NOMO-1 (cell line): ENCODE measurements at regions not wholly inside any gene's neighbourhood (a gene's known extent, or its start where the extent isn't known, plus 50 kb on each side); places are given as distances from the start of the nearest gene placed in this dataset.
A peak's percentile ranks its signal among the peaks of the same experiment; 100 is the strongest.

Source experiments
- DNase-seq, 2 experiments: peaks; one replicate each; lab custom pipeline; 2025; ENCODE audit not compliant: unreplicated experiment in 2 of 2; lab: John Stamatoyannopoulos, UW

DNA sequence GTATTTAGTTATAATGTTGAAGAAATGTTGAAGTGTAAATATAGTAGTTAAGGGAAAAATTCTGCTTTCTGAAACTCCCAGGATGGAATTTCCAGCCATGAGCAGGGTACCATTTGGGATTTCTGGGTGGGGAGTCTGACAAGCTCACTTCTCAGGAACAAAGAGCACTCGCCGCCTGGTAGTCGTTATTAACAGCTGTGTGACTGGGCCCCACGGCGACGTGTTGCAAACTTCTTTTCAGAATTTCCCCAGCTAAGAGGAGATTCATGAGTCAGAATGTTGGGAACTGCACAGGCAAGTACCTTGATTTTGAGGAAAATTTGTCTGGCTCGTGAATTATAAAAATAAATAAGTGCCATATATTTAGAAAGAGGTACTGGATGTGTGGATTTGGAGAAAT is 103.7 kb downstream of the LACC1 start:
- DNase-seq, result no peak

DNA sequence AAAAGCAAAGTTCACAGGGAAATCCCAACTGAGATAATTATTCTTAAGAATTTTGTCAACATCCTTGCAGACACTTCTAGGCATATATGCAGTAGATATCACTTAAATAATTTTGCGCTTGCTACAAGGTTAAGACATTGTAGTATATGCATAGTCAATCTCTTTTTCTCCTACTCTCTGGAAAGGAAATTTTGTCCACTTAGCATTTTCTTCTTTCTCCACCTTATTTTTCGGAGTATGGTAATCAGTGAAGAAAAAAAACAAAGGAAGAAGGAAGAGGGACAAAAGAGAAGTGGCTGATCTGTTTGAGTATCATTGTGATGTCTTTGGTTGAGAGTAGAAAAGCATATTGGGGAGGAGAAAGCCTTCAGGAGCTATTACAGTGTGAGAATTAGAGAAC is 104.6 kb downstream of the LACC1 start:
- no peak for DNase-seq

DNA sequence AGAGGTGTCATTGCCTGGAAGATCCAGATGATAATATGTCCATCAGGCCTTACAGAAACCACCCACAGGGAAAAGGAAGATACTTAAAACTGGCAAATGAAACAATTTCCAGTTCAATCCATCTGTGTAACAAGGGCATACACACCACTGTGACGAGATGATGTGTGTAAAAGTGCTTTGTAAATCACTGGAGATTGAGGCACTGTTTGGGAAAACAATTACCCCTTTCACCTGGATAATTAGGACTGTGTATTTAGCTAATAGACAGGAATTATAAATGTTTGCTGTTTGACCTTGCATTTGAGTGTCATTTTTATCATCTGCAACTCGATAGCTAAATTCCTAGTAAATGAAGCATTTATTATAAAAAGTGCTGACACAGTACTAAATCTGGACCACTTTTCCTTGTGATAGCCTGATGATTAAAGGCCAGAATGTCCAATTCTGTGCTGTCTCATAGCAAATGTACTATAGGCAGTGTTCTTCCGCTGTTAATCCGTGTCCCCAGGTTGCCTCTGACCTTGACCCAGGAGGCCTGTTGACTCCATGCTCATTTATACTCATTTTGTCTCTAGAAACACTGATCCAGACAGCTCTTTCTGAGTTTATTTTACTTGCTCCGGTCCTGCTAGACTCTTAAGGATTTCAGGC is 105.8 kb downstream of the LACC1 start:
- DNase-seq, result no peak

DNA sequence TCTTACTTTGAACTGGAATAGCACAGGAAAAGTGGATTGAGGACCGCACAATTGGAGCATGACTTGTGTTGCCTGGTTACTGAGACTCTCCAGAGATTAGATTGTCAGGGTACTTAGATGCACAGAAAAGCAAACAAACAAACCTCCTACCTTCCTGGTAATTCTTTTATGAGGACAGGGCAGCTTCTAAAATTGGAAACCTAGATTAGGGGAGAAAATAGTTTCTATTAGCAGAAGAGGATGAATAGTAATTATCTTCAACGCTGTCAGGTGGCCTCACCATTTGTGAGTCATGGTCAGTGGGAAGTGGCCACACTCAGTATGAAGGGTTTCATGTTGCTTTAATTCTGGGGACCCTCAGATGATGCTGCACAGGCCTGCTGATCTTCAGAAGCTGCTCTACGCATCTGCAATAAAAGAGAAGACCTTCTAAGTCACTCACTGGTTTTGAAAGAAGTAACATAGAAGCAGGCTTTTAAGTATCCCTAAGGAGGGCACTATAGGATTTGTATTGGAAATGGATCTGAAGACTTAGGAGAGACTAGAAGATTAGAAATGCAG is 106.8 kb downstream of the LACC1 start:
- no peak for DNase-seq

DNA sequence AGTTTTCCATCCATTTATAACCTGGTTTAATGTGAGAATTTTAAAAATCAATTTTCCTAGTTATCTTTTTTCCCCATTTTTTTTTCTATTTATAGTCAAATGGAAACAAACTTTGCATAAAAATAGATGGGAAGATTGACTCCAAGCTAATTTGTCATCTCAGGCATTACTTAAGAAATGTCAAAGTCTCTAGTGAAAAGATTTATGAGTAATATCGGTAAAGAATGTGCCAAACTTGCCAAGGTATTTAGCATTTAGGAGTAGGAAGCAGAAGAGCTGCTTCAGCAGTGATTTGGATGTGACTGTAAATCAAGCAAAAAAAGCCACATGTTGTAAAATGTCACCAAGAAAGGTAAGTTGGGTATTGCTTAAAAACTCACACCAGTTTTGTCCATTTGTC is 108.6 kb downstream of the LACC1 start:
- no peak for DNase-seq

DNA sequence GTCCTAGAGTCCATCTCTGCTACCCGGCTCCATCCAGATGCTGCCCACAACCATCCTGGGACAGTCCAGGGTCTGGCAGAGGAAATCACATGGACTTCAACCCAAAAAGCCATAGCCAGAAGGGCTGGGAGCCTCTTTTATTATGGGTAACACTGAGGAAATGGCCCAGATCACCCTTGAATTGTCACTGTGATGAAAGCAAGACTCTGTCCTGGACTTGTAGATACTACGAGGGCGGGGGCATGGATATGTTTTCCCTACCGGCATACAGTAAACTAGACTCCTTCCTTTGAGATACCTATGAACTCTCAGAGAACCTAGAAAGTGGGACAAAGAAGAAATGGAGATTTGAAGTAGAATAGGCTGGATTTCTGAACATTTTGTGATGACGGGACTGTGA is 110.3 kb downstream of the LACC1 start:
- no peak for DNase-seq

DNA sequence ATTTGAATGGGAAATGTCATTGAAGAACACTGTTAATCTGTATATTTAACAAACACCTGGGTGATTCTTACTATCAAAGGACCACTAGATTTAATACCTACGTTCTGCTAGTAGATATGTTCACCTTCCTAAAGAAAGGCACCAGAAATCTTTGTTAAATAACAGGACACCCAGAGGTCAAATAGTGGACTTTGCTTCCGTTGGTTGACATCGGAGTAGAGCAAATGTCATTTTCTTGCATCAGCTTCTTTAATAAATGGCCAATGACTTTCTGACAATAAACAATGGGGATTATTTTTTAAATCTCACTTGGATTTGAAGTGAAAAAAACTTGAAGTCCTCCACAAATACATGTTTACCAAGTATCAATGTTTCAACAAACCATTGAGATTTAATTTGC is 111.1 kb downstream of the LACC1 start:
- DNase-seq, result no peak

DNA sequence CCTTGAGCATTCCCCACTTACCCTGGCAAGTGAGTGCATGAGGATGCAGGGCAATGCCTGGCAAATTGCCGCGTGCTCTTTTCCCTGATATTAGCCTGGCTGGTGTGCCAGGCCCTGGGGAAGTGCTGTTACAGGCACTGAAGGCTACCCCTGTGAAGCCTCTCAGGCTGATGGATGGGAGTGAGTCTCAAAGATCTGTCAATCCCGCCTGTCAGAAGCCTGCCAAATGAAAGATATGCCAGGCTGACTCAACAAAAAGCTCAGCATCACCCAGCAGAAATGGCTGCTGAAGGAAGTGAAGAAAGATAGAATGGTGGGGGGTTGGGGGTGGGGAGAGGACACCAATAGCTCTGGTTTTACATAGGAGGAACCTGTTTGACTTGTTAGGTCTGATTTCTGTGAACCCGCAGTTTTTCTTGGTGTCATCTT is 112.1 kb downstream of the LACC1 start:
- DNase-seq, result no peak

DNA sequence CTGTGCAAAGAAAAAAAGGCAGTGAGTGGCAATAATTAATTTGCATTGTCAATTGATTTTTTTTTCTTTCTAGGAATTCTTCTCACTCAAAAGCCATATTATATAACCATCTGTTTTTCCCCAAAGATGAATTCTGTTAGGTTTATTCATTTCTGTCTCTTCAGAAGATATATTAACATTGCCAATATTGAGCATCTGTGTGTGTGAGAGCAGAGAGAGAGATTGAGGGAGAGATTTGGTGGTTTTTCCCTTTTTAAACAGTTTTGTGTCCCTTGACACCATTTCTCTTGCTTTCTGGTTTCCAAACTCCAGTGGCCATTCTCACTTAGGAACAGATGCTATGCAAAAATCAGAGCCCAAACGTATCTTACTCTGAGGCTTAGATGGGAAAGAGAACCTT is 112.5 kb downstream of the LACC1 start:
- DNase-seq, result no peak

DNA sequence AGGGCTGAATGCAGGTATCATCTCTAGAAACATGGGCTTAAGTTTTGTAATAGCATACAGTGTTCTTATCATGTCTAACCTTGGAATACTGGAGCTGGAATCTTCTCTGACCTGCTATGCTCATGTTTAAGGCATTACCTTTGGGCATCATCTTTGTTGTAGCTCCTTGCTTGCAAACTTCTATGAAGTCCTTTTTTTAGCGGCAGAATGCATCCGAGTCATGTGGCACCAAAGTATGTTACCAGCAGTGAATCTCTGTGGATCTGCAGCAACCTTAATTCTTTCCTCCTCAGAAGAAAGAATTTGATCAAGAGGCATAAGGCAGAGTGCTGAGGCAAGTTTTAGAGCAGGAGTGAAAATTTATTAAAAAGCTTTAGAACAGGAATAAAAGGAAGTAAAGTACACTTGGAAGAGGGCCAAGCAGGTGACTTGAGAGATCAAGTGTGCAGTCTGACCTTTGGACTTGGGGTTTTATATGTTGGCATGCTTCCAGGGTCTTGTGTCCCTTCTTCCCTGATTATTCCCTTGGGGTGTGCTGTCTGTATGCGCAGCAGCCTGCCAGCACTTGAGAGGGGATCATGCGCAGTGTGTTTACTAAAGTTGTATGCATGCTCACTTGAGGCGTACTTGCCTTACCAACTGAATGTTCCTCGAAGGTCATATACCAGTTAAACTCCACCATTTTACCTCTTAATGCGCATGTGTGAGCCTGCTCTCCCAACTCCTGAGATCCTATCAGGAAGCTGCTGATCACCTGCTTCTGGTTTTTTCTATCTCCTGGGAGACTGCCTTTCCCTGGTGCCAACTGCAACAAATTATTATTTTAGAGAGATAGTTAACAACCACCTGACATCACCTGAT is 115.5 kb downstream of the LACC1 start:
- DNase-seq, result no peak

DNA sequence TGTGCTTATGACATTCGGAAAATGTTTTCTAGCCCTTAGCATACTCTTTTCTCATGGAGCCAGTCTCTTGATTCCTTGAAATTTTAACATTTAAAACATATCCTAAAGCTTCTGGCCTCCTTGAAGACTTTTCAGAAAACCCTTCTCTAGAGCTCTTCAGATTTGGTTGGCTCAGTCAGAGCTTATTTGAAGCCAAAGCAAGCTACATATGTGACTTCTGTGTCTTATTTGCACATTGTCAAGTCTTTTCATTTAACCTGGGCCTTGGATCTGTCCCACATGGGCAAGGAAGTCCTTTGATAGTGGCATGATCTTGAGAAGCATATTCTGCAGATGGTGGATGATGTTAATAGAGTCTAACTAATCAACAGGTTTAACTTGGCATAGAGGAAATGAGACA is 116.5 kb downstream of the LACC1 start:
- DNase-seq, result no peak

DNA sequence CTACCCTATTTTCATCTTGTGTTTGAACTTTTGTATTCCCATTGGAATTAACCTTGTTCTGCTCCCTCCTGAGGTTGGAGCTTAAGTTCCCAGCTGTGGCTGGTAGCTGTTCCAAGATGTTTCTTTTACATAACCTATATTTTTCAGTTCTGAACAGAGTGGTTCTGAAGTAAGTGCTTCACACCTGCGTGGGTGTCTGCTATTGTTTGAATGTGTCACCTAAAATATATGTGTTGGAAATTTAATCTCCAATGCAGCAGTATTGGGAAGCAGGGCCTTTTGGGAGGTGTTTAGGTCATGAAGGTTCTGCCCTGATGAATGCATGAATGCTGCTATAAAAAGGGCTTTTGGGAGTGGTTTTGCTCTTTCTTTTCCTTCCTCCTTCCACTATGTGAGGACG is 123.8 kb downstream of the LACC1 start:
- no peak for DNase-seq

DNA sequence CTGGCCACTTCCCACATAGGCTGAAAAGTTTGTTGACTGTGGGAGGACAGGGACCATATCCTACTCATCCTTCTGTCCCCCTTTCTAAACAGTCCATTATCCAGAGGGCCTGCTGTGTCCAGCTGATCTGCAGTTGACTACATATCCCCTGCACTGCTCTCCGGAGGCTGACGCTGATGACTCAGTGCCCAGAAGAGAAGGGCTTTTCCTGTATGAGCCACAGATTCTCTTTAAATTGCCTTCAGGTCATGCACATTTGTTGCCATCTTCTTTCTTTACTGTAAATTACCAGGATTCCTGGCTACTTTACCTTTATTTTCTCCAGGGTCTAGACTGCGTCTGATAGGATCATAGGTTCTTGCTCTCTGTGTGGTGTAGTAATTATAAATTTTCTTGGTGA is 125.2 kb downstream of the LACC1 start:
- DNase-seq, result no peak

DNA sequence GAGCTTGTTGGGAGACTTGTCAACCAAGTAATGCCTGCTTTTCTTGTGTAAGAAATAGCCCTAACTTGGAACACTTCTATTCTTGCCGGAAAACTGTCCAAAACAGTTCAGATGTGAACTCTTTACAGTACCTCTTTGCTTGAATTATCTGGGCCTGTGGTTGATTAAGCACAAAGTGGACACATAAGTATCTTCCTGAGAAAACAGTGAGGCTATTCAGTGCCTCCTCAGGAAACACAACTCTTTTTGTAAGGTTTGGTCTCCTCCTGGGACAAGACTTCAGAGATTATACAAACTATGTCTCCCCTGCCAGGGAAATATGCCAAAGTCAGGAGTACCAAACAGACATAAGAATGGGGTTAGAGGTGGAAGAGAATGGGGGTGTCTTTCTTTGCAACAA is 127.7 kb downstream of the LACC1 start:
- DNase-seq, result no peak

DNA sequence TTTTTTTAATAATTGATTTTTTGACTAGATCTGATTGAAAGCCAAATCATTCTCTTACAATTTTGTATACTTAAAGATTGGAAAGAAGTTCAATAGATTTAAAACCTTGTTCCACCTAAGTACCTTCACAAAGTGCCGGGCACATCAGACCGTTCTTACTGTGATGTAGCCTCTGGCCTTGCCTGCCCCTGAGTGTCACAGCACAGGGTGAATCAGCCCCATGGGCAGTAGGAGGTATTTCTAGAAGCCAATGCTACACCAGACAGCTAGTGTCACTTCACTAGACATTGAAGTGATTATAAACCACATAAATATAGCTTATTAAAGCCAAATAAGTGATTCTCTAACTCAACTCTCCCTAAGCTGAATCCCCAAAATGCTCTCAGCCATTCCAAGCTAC is 131.3 kb downstream of the LACC1 start:
- no peak for DNase-seq

DNA sequence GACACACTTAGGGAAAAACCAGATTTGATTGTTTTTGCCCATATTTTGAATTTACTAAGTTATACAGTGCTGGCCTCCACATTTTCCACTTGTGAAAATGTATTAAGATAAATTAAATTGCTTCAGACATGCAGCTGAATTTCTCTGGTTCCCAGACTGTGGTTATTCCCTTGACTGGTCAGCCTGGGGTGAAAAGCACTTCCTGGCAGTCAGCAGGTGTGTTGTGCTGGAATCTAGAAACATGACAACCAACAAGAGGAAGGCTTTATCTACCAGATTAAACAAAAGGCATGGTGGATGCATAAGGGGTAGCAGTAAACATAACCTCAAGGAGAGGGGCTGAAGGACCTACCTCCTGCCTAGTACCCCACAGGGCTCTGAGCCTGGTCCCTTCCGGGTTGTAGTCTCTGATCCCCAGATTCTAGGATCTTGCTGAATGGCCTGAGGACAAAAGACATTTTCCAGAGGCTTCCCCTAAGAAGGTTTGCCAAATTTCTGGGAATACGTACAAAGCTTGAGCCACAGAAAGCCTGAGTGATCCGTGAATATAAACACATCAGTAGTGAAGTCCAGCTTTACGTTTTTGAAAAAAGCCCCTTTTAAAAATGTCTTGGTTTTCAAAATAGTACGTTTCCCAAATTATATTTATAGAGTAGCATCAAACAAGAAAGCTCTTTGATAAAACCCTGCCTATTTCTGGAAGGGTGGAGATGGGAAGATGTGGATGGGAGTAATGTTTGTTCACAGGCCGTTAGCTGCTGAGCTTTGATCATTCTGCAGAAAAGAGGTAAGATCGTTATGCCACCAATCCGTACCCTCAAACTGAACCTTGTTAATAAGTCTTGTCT is 133.4 kb downstream of the LACC1 start:
- DNase-seq, result no peak

DNA sequence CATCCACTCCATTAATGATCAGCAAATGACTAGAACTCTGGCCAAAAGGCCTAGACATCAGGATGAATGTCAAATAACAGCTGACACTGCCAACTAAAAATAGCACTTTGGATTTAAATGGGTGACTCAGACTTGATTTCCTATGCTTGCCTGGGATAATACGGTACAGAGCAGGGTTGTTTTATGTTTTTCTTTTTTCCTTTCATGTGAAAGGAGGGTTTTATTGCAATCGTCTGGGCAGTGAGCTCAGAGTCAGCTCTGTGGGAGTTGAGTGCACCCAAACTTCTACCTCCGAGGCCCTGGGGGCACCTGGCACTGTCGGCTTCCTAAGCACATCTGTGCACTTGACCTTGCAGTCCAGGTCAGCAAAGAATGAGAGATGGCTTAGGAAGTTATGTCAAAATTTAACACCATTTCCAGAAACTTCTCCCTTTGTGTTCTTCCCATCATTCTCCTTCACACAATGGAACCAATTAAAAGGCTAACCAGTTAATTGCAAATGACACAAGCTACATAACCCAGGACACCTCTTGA is 134.1 kb downstream of the LACC1 start:
- no peak for DNase-seq

DNA sequence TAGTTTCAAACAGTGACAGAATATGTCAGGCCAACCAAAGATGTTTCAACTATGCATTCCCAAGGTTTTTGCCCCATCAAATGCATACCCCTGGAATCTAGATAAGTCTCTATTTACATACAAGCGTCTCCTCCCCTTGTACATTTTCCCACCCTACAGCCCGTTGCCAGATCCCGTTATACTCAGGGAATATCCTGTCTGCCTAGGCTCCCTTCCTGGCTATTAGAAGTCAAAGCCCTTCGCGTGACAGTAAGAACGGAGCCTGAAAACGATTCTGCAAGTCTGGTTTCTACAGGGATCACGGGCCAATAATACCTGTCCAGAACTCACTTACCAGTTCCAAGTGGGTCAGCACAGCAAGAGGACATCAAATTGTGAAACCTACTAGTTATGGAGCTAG is 134.8 kb downstream of the LACC1 start:
- DNase-seq, result no peak

DNA sequence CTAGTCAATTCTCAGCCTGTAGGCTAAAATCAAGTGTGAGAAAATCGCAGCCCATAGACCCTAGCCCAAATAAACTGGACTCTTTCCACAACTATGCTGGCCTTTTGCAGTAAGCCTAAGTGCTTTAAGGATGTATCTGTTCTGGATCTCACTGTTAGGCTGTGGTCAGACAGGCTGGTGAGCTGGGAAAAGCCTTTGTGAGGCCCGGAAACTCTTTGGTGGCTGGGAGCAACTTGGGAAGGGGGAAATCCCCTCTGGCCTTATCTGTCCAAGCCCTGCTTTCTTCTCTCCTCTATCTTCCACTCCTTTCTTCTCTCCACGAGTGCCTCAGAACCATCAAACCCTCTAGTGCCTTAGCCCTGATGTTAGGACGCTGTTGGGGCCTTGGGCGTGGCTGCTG is 135.4 kb downstream of the LACC1 start:
- no peak for DNase-seq

DNA sequence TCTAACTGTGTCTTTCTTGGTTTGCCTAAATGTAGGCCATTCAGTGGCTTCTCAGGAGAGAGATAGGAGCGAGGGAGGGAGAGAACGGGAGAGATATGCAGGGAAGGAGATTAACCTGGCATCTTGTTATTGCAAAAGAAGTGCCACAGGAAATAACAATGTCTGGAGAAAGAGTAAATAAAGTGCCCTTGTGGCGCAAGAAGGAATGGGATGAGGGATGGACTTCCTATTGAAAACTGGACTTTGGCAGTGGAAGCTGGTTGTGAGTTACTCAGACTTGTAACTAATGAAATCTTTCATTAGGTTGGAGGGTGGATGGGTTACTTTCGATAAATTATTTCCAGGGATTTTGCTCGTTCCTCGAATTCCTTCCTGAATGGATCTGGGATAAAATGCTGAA is 136.1 kb downstream of the LACC1 start:
- DNase-seq, result no peak

DNA sequence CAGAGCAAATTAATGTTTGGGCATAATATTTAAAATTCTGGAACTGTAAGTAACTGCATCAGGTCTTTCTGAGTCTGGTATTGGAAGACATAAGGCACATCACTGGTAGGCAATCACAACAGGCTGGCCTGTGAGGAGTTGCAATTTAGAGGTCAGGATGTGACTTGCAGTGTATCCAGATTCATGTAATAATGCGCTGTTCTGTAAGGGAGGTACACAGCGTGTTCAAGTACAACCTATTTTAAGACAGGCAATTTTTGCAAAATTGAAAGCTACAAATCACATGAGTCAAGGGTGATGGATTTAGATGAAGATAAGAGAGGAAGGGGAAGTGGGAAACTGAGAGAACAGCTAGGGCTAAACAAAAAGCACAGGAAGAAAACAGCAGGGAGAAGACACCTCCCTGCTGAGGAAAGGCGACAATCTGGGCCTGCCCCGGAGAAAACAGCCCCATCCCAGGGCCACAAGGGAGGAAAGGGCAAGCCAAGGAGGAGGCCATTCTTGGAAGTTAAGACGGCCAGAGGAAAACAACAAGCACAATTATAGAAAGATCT is 138.1 kb downstream of the LACC1 start:
- peak in 1 of 2 experiments; percentile 59 for DNase-seq
